T-helper 17 cell (primary cell): ENCODE measurements at regions not wholly inside any gene's neighbourhood (a gene's known extent, or its start where the extent isn't known, plus 50 kb on each side); places are given as distances from the start of the nearest gene placed in this dataset.

Experiments used
- ATAC-seq: fragments of 150-1000 bp; cut with Tn5 transposase; 2 replicates; pipeline ENCODE4 v1.10.0; 2021; ENCODE audit warnings: mild to moderate bottlenecking, moderate library complexity
- DNase-seq, 3 donors: peaks; one replicate each; pipeline versions ENCODE4 v3.0.0 to v3.0.0-alpha.2; 2020 to 2021
- H3K9me3 ChIP-seq: one replicate; pipeline ENCODE4 v1.7.0; 2013; ENCODE audit warnings: low read length, mild to moderate bottlenecking; ENCODE audit not compliant: control insufficient read depth, poor library complexity, severe bottlenecking
- H3K27ac Mint-ChIP-seq: one replicate; pipeline ENCODE4 v1.8.0; 2022; ENCODE audit warnings: mild to moderate bottlenecking, moderate library complexity, mixed read lengths
- H3K27me3 Mint-ChIP-seq: one replicate; pipeline ENCODE4 v1.8.0; 2022; ENCODE audit warnings: mixed read lengths
- H3K36me3 Mint-ChIP-seq: one replicate; pipeline ENCODE4 v1.8.0; 2022; ENCODE audit warnings: low read depth, mixed read lengths
- H3K4me1 Mint-ChIP-seq: one replicate; pipeline ENCODE4 v1.8.0; 2022; ENCODE audit warnings: mild to moderate bottlenecking, mixed read lengths
- H3K4me3 Mint-ChIP-seq: one replicate; pipeline ENCODE4 v1.8.0; 2022; ENCODE audit warnings: mild to moderate bottlenecking, moderate library complexity, mixed read lengths

- Mint-ChIP-seq H3K27ac (no peak overlapping the region), H3K4me1 (no peaks in the 10 kb centered on the region), H3K4me3 (no peak overlapping the region), H3K36me3 (no peaks in the 10 kb centered on the region), H3K27me3 (peaks cover 12% of the 10 kb centered on the region)
- DNase-seq (no peak), ATAC-seq (no peak)
- H3K9me3 ChIP-seq = no peaks in the 10 kb centered on the region
These were observed 82.1 kb downstream of the DHCR7 start for GRCh38 chr11:71366076-71366475.

GRCh38 chr11:71365626-71366025 lies 82.6 kb downstream of the DHCR7 start:
- Mint-ChIP-seq H3K27ac (no peak overlapping the region), H3K36me3 (no peaks in the 10 kb centered on the region), H3K4me1 (no peaks in the 10 kb centered on the region), H3K27me3 (peaks cover 12% of the 10 kb centered on the region), H3K4me3 (no peak overlapping the region)
- no peak for DNase-seq
- H3K9me3 ChIP-seq = no peaks in the 10 kb centered on the region
- no peak for ATAC-seq

GRCh38 chr11:71364806-71365205 lies 83.4 kb downstream of the DHCR7 start:
- no peak for DNase-seq
- no peak for ATAC-seq
- Mint-ChIP-seq H3K27ac (no peak overlapping the region), H3K4me3 (no peak overlapping the region), H3K36me3 (no peaks in the 10 kb centered on the region), H3K4me1 (no peaks in the 10 kb centered on the region), H3K27me3 (peaks cover 12% of the 10 kb centered on the region)
- H3K9me3 ChIP-seq = no peaks in the 10 kb centered on the region

GRCh38 chr11:71364176-71364671 lies 84.0 kb downstream of the DHCR7 start:
- DNase-seq = no peak

GRCh38 chr11:71363721-71364120 lies 84.5 kb downstream of the DHCR7 start:
- no peaks in the 10 kb centered on the region for H3K9me3 ChIP-seq
- Mint-ChIP-seq H3K4me1 (no peaks in the 10 kb centered on the region), H3K27me3 (peaks cover 12% of the 10 kb centered on the region), H3K27ac (no peak overlapping the region), H3K4me3 (no peak overlapping the region), H3K36me3 (no peaks in the 10 kb centered on the region)
- no peak for ATAC-seq
- no peak for DNase-seq

More at GRCh38 chr11:71364176-71364671, 84.0 kb downstream of the DHCR7 start:
- Mint-ChIP-seq H3K27me3 (peaks cover 12% of the 10 kb centered on the region), H3K4me1 (no peaks in the 10 kb centered on the region), H3K27ac (no peak overlapping the region), H3K4me3 (no peak overlapping the region), H3K36me3 (no peaks in the 10 kb centered on the region)
- no peaks in the 10 kb centered on the region for H3K9me3 ChIP-seq
- ATAC-seq = no peak

GRCh38 chr11:71358963-71359567 lies 89.1 kb downstream of the DHCR7 start:
- H3K27ac Mint-ChIP-seq = no peak overlapping the region
- H3K36me3 Mint-ChIP-seq = no peaks in the 10 kb centered on the region
- H3K4me3 Mint-ChIP-seq = no peak overlapping the region
- ATAC-seq (no peak), DNase-seq (no peak)
- H3K4me1 Mint-ChIP-seq = no peaks in the 10 kb centered on the region
- no peaks in the 10 kb centered on the region for H3K27me3 Mint-ChIP-seq
- H3K9me3 ChIP-seq = no peaks in the 10 kb centered on the region

- DNase-seq (no peak), ATAC-seq (no peak)
- Mint-ChIP-seq H3K4me1 (no peaks in the 10 kb centered on the region), H3K27ac (no peak overlapping the region), H3K4me3 (no peak overlapping the region), H3K36me3 (no peaks in the 10 kb centered on the region), H3K27me3 (no peaks in the 10 kb centered on the region)
- no peaks in the 10 kb centered on the region for H3K9me3 ChIP-seq
These were observed 90.0 kb downstream of the DHCR7 start for GRCh38 chr11:71358122-71358728.

- no peaks in the 10 kb centered on the region for H3K4me1 Mint-ChIP-seq
- DNase-seq (no peak), ATAC-seq (no peak)
- H3K9me3 ChIP-seq = no peaks in the 10 kb centered on the region
- H3K36me3 Mint-ChIP-seq = no peaks in the 10 kb centered on the region
- no peak overlapping the region for H3K27ac Mint-ChIP-seq
- H3K27me3 Mint-ChIP-seq = peaks cover 6% of the 10 kb centered on the region
- H3K4me3 Mint-ChIP-seq = no peak overlapping the region
These were observed 90.8 kb downstream of the DHCR7 start for GRCh38 chr11:71357414-71357813.

- Mint-ChIP-seq H3K36me3 (no peaks in the 10 kb centered on the region), H3K27ac (no peak overlapping the region), H3K4me1 (no peaks in the 10 kb centered on the region), H3K4me3 (no peak overlapping the region), H3K27me3 (peaks cover 11% of the 10 kb centered on the region)
- H3K9me3 ChIP-seq = no peaks in the 10 kb centered on the region
- DNase-seq (no peak), ATAC-seq (no peak)
These were observed 91.3 kb downstream of the DHCR7 start for GRCh38 chr11:71356904-71357303.

GRCh38 chr11:71356280-71356876 lies 91.8 kb downstream of the DHCR7 start:
- no peaks in the 10 kb centered on the region for H3K9me3 ChIP-seq
- no peak overlapping the region for H3K4me3 Mint-ChIP-seq
- no peaks in the 10 kb centered on the region for H3K36me3 Mint-ChIP-seq
- peaks cover 16% of the 10 kb centered on the region for H3K27me3 Mint-ChIP-seq
- DNase-seq (no peak), ATAC-seq (no peak)
- no peak overlapping the region for H3K27ac Mint-ChIP-seq
- H3K4me1 Mint-ChIP-seq = no peaks in the 10 kb centered on the region

- Mint-ChIP-seq H3K4me3 (no peak overlapping the region), H3K27me3 (peaks cover 18% of the 10 kb centered on the region), H3K4me1 (no peaks in the 10 kb centered on the region), H3K36me3 (no peaks in the 10 kb centered on the region), H3K27ac (no peak overlapping the region)
- H3K9me3 ChIP-seq = no peaks in the 10 kb centered on the region
- ATAC-seq (no peak), DNase-seq (no peak)
These were observed 92.9 kb downstream of the DHCR7 start for GRCh38 chr11:71355281-71355680.

GRCh38 chr11:71354394-71355105 lies 93.6 kb downstream of the DHCR7 start:
- no peaks in the 10 kb centered on the region for H3K9me3 ChIP-seq
- DNase-seq = no peak
- H3K27me3 Mint-ChIP-seq = peaks cover 18% of the 10 kb centered on the region
- H3K27ac Mint-ChIP-seq = no peak overlapping the region
- ATAC-seq = no peak
- H3K4me3 Mint-ChIP-seq = no peak overlapping the region
- no peaks in the 10 kb centered on the region for H3K4me1 Mint-ChIP-seq
- H3K36me3 Mint-ChIP-seq = no peaks in the 10 kb centered on the region

GRCh38 chr11:71352748-71353147 lies 95.4 kb downstream of the DHCR7 start:
- ATAC-seq (no peak), DNase-seq (no peak)
- Mint-ChIP-seq H3K27ac (no peak overlapping the region), H3K36me3 (peaks cover 3% of the 10 kb centered on the region), H3K4me1 (no peaks in the 10 kb centered on the region), H3K27me3 (peaks cover 31% of the 10 kb centered on the region), H3K4me3 (no peak overlapping the region)
- no peaks in the 10 kb centered on the region for H3K9me3 ChIP-seq
